Activated CD4-positive, alpha-beta T cell treated with anti-CD3 and anti-CD28 coated beads for 36 hours (primary cell): ENCODE measurements at regions not wholly inside any gene's neighbourhood (a gene's known extent, or its start where the extent isn't known, plus 50 kb on each side); places are given as distances from the start of the nearest gene placed in this dataset.
"Not testable (repeated sequence)": the region's sequence is repeated elsewhere in the genome, so short reads cannot be mapped to it uniquely, and the experiment has no call there.

Experiments
- ATAC-seq: fragments of 200-7000 bp; cut with Tn5 transposase; one replicate; pipeline ENCODE4 v1.10.0; 2021; ENCODE audit warnings: mild to moderate bottlenecking, moderate library complexity
- CTCF ChIA-PET: fragments of 350-600 bp; sonication (Branson Sonifier 250); formaldehyde crosslinking; loops from one replicate; lab custom pipeline; 2021; ENCODE audit warnings: antibody characterized with exemption; lab: Charles Lee
- POLR2A ChIA-PET: fragments of 350-600 bp; sonication (Branson Sonifier 250); formaldehyde crosslinking; loops from one replicate; lab custom pipeline; 2021; ENCODE audit warnings: antibody characterized with exemption, inconsistent platforms; lab: Charles Lee
- DNase-seq: peaks from one replicate; pipeline ENCODE4 v3.0.0-alpha.2; 2020
- H3K27ac Mint-ChIP-seq: one replicate; pipeline ENCODE4 v1.8.0; 2021; ENCODE audit warnings: mixed read lengths
- H3K27me3 Mint-ChIP-seq: one replicate; pipeline ENCODE4 v1.8.0; 2021; ENCODE audit warnings: mixed read lengths
- H3K36me3 Mint-ChIP-seq: one replicate; pipeline ENCODE4 v1.8.0; 2021; ENCODE audit warnings: low read depth, mixed read lengths
- H3K4me1 Mint-ChIP-seq: one replicate; pipeline ENCODE4 v1.8.0; 2021; ENCODE audit warnings: mixed read lengths
- H3K4me3 Mint-ChIP-seq: one replicate; pipeline ENCODE4 v1.8.0; 2021; ENCODE audit warnings: mild to moderate bottlenecking, moderate library complexity, mixed read lengths
- H3K9me3 Mint-ChIP-seq: one replicate; pipeline ENCODE4 v1.8.0; 2021; ENCODE audit warnings: low read depth, mixed read lengths
- intact Hi-C, 2 experiments: fragments of 100-400 bp; cut with DNase I in 1 of 2; cut with micrococcal nuclease in 1 of 2; formaldehyde crosslinking; loops; one replicate each; pipeline versions ENCODE4 v1.14.2 to v1.15.1; 2022 to 2024; cut with DNase I, micrococcal nuclease

DNA sequence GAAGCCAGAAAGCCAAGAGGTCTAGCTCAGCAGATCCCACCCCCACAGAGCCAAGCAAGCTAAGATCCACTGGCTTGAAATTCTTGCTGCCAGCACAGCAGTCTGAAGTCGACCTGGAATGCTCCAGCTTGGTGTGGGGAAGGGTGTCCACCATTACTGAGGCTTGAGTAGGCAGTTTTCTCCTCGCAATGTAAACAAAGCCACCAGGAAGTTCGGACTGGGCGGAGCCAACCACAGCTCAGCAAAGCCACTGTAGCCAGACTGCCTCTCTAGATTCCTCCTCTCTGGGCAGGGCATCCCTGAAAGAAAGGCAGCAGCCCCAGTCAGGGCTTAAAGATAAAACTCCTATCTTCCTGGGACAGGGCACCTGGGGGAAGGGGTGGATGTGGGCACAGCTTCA lies 495.0 kb upstream of the GYPC start:
- H3K27ac Mint-ChIP-seq, H3K4me1 Mint-ChIP-seq, DNase-seq, H3K9me3 Mint-ChIP-seq, H3K36me3 Mint-ChIP-seq, CTCF ChIA-PET, ATAC-seq, intact Hi-C loops, H3K4me3 Mint-ChIP-seq, H3K27me3 Mint-ChIP-seq, POLR2A ChIA-PET: not testable (repeated sequence)

DNA sequence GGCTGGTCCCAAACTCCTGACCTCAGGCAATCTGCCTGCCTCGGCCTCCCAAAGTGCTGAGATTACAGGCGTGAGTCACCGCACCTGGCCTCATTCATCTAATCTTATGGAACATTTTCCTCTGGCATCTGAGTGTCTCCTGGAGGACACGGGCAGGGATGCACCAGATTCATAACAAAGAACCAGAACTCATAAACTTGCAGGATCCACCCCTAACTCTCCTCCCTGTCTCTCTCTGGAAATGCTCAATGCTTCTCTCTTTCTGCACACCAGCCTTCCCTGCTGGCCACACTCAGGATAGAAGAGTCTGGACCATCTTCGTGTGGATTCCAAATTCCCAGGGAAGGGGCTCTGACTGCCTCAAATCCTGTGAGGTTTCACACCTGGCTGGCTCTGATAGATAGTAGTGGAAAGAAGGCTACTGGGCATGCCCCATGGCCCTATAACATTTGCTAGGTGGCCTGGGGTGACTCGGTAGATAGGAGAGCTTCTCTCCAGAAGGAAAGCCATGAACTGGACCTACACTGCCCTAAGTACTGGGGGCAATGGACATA lies 483.2 kb upstream of the GYPC start:
- H3K27me3 Mint-ChIP-seq = no peaks in the 10 kb centered on the region
- ChIA-PET POLR2A (no interaction called here), CTCF (no interaction called here)
- H3K36me3 Mint-ChIP-seq = no peaks in the 10 kb centered on the region
- no peaks in the 10 kb centered on the region for H3K4me1 Mint-ChIP-seq
- H3K27ac Mint-ChIP-seq = no peak overlapping the region
- ATAC-seq = no peak
- H3K9me3 Mint-ChIP-seq = no peaks in the 10 kb centered on the region
- no peak overlapping the region for H3K4me3 Mint-ChIP-seq
- intact Hi-C loops = no loop called here
- DNase-seq = no peak

DNA sequence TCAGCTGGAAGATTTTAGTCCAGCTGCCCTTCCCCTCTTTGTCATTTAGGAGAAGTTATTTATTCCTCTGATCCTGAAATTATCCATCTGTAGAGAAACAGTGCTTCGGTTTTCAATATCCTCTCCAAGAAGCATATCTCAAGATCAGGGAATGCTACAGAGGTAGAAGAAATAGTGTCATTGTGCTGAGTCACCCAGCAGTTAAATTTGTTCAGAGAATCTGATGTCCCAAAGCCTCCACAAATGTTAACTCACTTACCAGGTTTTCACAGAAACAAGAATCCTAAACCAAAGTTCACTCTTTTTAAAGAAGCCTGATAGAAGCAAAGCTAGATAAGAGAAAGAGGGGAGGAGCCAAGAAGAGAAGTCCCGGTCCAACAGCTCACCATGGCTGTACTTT lies 480.7 kb upstream of the GYPC start:
- no peak overlapping the region for H3K4me3 Mint-ChIP-seq
- H3K27ac Mint-ChIP-seq = no peak overlapping the region
- intact Hi-C loops = no loop called here
- H3K36me3 Mint-ChIP-seq = no peaks in the 10 kb centered on the region
- no peak for DNase-seq
- no peaks in the 10 kb centered on the region for H3K4me1 Mint-ChIP-seq
- ChIA-PET CTCF (no interaction called here), POLR2A (no interaction called here)
- no peak for ATAC-seq
- H3K9me3 Mint-ChIP-seq = no peaks in the 10 kb centered on the region
- no peaks in the 10 kb centered on the region for H3K27me3 Mint-ChIP-seq

DNA sequence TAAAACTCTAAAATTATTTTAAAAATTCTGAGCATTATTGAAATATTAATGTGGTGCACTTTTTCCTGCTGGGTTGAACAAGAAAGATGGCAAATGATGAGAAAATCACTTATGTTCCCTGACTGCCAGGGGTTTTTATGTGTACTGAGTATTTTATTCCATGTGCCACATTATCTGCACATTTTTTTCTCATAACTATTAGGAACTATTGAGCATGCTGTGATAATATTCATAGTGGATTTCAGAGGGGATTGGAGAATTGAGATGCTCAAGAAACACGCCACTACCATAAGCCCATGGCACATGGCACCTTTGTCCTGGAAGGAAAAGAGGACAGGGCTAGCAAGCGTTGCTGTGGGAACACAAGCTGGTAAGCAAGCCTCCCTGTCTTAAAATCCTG lies 478.5 kb upstream of the GYPC start:
- no peaks in the 10 kb centered on the region for H3K27me3 Mint-ChIP-seq
- H3K27ac Mint-ChIP-seq = no peak overlapping the region
- ATAC-seq (no peak), DNase-seq (no peak)
- H3K4me3 Mint-ChIP-seq = no peak overlapping the region
- ChIA-PET POLR2A (no interaction called here), CTCF (no interaction called here)
- no peaks in the 10 kb centered on the region for H3K4me1 Mint-ChIP-seq
- H3K9me3 Mint-ChIP-seq = no peaks in the 10 kb centered on the region
- intact Hi-C loops = no loop called here
- no peaks in the 10 kb centered on the region for H3K36me3 Mint-ChIP-seq

DNA sequence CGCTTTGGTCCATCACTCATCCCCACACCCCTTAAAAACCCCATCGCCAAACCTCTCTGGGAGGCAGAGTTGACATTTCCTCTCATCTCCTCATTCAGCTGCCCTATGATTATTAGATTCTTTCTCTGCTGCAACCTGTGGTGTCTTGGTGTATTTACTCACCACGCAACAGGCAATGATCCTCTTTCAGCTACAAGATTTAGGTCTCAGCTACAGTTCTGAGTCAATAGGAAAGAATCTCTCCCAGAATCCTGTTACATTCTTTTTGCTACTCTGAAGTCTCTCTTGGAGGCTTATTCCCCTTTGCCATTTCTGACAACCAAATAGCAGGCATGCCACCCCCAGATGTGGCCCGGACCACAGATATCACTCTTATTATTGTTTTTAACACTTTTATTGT lies 468.3 kb upstream of the GYPC start:
- CTCF ChIA-PET = no interaction called here
- POLR2A ChIA-PET = no interaction called here

DNA sequence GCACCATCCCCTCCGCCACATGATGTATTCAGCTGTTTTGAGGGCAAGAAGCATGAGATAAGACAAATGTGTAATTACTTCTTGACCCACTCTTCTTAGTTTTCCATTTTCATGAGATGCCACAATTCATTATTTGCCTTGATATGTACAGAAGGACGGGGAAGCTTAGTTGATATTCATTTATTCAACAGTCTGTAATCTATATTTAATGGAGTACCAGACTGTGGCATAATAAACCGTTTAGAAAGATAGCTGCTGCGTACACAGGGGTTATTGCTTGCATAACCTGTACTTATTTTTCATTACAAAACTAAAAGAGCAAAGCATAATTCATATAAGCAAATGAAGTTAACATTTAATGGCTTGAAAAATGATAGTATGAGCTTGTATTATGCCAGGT lies 466.4 kb upstream of the GYPC start:
- POLR2A ChIA-PET = no interaction called here
- no peak overlapping the region for H3K27ac Mint-ChIP-seq
- no peak for ATAC-seq

More for the DNA sequence above, 468.3 kb upstream of the GYPC start:
- intact Hi-C loops = no loop called here
- no peaks in the 10 kb centered on the region for H3K36me3 Mint-ChIP-seq
- H3K9me3 Mint-ChIP-seq = no peaks in the 10 kb centered on the region
- ATAC-seq (no peak), DNase-seq (no peak)
- H3K4me3 Mint-ChIP-seq = no peak overlapping the region
- H3K4me1 Mint-ChIP-seq = no peaks in the 10 kb centered on the region
- H3K27ac Mint-ChIP-seq = no peak overlapping the region
- H3K27me3 Mint-ChIP-seq = no peaks in the 10 kb centered on the region

DNA sequence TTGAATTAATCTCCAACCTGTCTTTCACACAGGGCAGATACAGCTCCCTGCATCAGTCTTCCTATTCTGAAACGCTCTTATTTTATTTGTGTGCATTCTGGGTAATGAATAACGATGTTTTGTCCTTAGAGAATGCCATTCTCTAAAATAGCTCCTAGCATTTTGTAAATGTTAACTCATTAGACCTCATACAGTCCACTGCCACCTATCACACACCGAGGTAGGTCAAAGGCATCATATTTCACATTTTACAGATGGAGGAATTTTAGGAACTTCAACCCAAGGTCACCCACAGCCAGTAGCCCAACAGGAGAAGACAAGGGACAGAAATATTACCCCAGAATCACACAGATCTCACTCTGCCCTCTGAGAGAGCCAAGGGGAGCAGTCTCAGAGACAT lies 455.4 kb upstream of the GYPC start:
- POLR2A ChIA-PET = no interaction called here
- DNase-seq = no peak
- Mint-ChIP-seq H3K36me3 (no peaks in the 10 kb centered on the region), H3K4me3 (no peak overlapping the region), H3K27ac (no peak overlapping the region), H3K9me3 (peaks cover 4% of the 10 kb centered on the region), H3K4me1 (no peaks in the 10 kb centered on the region), H3K27me3 (no peaks in the 10 kb centered on the region)
- intact Hi-C loops = no loop called here
- ATAC-seq = no peak
- CTCF ChIA-PET = no interaction called here

More for the DNA sequence above, 466.4 kb upstream of the GYPC start:
- H3K9me3 Mint-ChIP-seq = no peaks in the 10 kb centered on the region
- intact Hi-C loops = no loop called here
- no peak overlapping the region for H3K4me3 Mint-ChIP-seq
- no peaks in the 10 kb centered on the region for H3K4me1 Mint-ChIP-seq
- H3K27me3 Mint-ChIP-seq = peaks cover 5% of the 10 kb centered on the region
- DNase-seq = no peak
- no peaks in the 10 kb centered on the region for H3K36me3 Mint-ChIP-seq
- CTCF ChIA-PET = no interaction called here

DNA sequence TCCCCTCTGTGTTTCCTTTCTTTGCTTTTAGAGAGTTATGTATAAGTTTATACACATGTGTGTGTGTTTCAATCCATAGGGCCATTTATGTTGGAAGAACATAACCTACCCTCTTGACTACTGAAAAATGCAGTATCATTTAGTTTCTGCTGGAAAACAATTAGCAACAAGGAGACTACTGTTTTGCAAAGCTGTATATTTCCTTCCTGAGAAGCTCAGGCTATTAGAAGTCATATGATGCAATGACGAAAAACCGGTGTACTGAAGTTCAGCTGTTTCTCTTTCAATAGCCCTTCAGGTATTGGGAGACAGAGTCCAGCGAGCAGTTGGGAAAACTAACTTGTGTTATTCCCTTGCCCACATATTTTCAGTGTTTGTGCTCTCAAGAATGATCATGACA lies 447.7 kb upstream of the GYPC start:
- H3K27me3 Mint-ChIP-seq = peaks cover 7% of the 10 kb centered on the region
- no peaks in the 10 kb centered on the region for H3K36me3 Mint-ChIP-seq
- intact Hi-C loops = no loop called here
- no peaks in the 10 kb centered on the region for H3K4me1 Mint-ChIP-seq
- no peak overlapping the region for H3K27ac Mint-ChIP-seq
- ChIA-PET POLR2A (no interaction called here), CTCF (no interaction called here)
- no peak overlapping the region for H3K4me3 Mint-ChIP-seq
- DNase-seq (no peak), ATAC-seq (no peak)
- H3K9me3 Mint-ChIP-seq = peaks cover 8% of the 10 kb centered on the region

DNA sequence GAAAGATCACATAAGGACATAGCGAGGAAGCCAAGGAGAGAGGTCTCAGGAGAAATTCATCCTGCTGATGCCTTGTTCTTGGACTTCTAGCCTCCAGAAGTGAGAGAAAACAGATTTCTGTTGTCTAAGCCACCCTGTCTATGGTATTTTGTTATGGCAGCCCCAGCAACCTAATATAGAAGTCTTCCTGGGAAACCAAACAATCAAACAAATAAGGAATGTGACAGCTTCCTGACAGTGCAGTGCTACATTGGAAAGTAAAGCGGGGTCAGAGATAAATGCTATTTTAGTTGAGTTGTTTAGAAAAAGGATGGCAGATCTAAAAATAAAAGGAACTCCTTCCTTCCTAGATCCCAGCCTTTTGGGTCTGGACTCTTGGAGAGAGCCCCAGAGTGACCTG lies 443.2 kb upstream of the GYPC start:
- ATAC-seq = no peak
- no peaks in the 10 kb centered on the region for H3K4me1 Mint-ChIP-seq
- CTCF ChIA-PET = no interaction called here

DNA sequence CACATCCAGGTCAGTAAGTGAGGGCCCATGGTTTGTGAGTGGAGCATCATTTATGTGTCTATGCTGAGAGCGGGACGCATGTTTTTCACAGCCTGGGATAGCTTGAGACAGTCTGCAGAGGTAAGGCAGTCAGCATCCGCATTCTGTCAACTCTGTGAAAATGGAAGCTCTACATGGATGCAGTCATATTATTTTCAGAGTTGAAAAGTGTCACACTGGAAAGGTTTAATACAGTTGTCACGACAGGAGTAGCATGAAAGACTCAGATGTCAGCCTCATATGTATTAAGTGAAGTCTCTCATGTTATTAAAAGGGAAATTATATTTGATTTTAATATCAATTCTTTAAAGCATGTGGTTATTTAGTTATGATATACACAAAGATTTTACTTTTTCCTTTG lies 436.9 kb upstream of the GYPC start:
- no peaks in the 10 kb centered on the region for H3K36me3 Mint-ChIP-seq
- peaks cover 4% of the 10 kb centered on the region for H3K27me3 Mint-ChIP-seq
- peaks cover 5% of the 10 kb centered on the region for H3K9me3 Mint-ChIP-seq
- no peak overlapping the region for H3K27ac Mint-ChIP-seq
- ChIA-PET CTCF (no interaction called here), POLR2A (no interaction called here)
- H3K4me1 Mint-ChIP-seq = no peaks in the 10 kb centered on the region
- ATAC-seq (no peak), DNase-seq (no peak)
- intact Hi-C loops = no loop called here
- no peak overlapping the region for H3K4me3 Mint-ChIP-seq

More for the DNA sequence above, 443.2 kb upstream of the GYPC start:
- DNase-seq = no peak
- H3K4me3 Mint-ChIP-seq = no peak overlapping the region
- H3K27me3 Mint-ChIP-seq = peaks cover 8% of the 10 kb centered on the region
- peaks cover 6% of the 10 kb centered on the region for H3K9me3 Mint-ChIP-seq
- H3K27ac Mint-ChIP-seq = no peak overlapping the region
- H3K36me3 Mint-ChIP-seq = no peaks in the 10 kb centered on the region
- intact Hi-C loops = no loop called here
- POLR2A ChIA-PET = no interaction called here

DNA sequence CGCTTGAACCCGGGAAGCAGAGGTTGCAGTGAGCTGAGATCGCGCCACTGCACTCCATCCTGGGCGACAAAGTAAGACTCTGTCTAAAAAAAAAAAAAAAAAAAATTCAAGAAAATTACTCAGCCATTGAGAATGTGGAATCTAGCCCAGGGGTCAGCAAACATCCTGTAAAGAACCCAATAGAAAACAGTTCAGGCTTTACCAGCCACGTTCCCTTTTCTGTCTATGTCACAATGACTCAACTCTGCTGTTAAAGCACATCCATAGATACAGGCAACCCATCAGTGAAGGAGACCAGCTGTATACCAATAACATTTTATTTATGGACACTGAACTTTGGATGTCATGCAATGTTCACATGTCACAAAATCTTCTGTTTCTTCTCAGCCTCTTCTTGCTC lies 435.6 kb upstream of the GYPC start:
- CTCF ChIA-PET = no interaction called here
- POLR2A ChIA-PET = no interaction called here
- ATAC-seq = no peak
- Mint-ChIP-seq H3K36me3 (no peaks in the 10 kb centered on the region), H3K4me1 (no peaks in the 10 kb centered on the region), H3K27ac (no peak overlapping the region), H3K9me3 (peaks cover 5% of the 10 kb centered on the region), H3K4me3 (no peak overlapping the region), H3K27me3 (peaks cover 4% of the 10 kb centered on the region)
- DNase-seq = no peak
- intact Hi-C loops = no loop called here

DNA sequence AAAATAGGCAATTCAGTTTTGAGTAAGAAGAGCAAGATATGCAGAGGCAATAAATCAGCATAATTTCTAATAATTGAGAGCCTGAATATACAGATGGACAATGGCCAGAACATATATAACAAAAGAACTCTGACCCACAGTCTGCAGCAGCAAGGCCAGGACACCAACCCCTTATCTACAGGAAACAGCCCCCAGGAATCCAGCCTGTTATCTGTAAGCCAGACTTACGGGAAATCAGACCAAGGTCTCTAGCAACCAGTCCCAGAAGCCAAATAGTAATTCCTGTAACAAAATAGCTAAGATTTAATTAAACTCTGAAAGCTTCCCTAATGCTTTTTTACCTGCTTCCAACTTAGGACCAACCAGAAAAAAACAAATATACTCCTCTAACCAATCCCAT lies 434.5 kb upstream of the GYPC start:
- H3K9me3 Mint-ChIP-seq = peaks cover 5% of the 10 kb centered on the region
- DNase-seq (no peak), ATAC-seq (no peak)
- ChIA-PET CTCF (interaction anchor here (0.7 kb wide), 1 partner anchor 142 kb away, joined by 3 read pairs; no protein-coding TSS in a partner anchor), POLR2A (no interaction called here)
- no peaks in the 10 kb centered on the region for H3K36me3 Mint-ChIP-seq
- no peaks in the 10 kb centered on the region for H3K4me1 Mint-ChIP-seq
- H3K4me3 Mint-ChIP-seq = no peak overlapping the region
- no peak overlapping the region for H3K27ac Mint-ChIP-seq
- intact Hi-C loops = no loop called here
- H3K27me3 Mint-ChIP-seq = peaks cover 4% of the 10 kb centered on the region

DNA sequence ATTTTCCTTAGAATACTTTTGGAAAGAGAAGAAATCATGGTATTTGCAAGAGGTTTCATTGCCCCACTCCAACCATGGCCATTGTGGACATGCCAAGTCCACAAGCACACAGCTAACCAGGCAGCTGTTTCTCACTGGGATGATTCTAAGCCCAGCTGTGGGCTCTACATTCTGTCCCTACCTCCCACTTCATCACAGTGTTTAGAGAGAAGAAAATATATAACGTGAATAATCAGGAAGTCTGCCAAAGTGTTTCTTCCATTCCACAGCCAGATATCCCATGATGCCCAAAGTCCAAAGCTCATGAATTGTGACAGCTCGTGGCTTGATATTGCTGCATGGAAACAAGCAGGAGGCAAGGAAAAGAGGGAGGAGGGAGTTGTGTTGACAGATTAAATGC lies 433.7 kb upstream of the GYPC start:
- Mint-ChIP-seq H3K4me3 (no peak overlapping the region), H3K36me3 (no peaks in the 10 kb centered on the region), H3K27me3 (peaks cover 3% of the 10 kb centered on the region), H3K4me1 (no peaks in the 10 kb centered on the region), H3K9me3 (peaks cover 5% of the 10 kb centered on the region), H3K27ac (no peak overlapping the region)
- POLR2A ChIA-PET = no interaction called here
- CTCF ChIA-PET = interaction anchor here (0.7 kb wide), 1 partner anchor 142 kb away, joined by 3 read pairs; no protein-coding TSS in a partner anchor
- intact Hi-C loops = no loop called here
- DNase-seq = no peak
- no peak for ATAC-seq
